ENCODE measurements at regions not wholly inside any gene's neighbourhood (a gene's known extent, or its start where the extent isn't known, plus 50 kb on each side); places are given as distances from the start of the nearest gene placed in this dataset.

DNA sequence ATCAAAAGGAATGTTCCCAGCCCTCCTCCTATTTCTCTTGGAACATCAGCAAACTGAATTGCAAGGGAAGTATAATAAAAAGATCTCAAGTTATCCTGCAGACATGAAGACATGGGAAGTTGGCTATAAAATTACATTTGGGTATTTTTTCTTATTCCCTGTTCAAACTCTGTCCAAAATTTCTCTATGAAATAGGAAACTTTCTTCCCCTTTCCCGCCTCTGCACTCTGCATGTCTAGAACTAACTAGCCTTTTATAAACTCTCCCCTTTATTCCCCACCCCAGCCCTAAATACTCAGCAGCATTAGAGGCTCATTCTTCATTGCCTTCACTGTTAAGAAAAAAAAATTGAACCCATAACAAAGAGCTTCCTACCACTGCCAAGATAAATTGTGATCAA, 126.7 kb upstream of the EDNRA start:
- Mint-ChIP-seq H3K4me1 (no peaks in the 10 kb centered on the region), H3K36me3 (ENCODE audit: low read depth) (no peaks in the 10 kb centered on the region), H3K27me3 (no peaks in the 10 kb centered on the region), H3K4me3 (no peak overlapping the region), H3K27ac (no peak overlapping the region), H3K9me3 (peaks cover 4% of the 10 kb centered on the region)
- TF ChIP-seq, protein P1, sequence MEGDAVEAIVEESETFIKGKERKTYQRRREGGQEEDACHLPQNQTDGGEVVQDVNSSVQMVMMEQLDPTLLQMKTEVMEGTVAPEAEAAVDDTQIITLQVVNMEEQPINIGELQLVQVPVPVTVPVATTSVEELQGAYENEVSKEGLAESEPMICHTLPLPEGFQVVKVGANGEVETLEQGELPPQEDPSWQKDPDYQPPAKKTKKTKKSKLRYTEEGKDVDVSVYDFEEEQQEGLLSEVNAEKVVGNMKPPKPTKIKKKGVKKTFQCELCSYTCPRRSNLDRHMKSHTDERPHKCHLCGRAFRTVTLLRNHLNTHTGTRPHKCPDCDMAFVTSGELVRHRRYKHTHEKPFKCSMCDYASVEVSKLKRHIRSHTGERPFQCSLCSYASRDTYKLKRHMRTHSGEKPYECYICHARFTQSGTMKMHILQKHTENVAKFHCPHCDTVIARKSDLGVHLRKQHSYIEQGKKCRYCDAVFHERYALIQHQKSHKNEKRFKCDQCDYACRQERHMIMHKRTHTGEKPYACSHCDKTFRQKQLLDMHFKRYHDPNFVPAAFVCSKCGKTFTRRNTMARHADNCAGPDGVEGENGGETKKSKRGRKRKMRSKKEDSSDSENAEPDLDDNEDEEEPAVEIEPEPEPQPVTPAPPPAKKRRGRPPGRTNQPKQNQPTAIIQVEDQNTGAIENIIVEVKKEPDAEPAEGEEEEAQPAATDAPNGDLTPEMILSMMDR (IDR thresholded peaks at IDR 0.05), result no peak
- ChIA-PET POLR2A (no interaction called here), CTCF (no interaction called here)
- intact Hi-C loops (cut with micrococcal nuclease), result no loop called here
- no peak for DNase-seq
- ATAC-seq (ENCODE audit: low read depth), result no peak

DNA sequence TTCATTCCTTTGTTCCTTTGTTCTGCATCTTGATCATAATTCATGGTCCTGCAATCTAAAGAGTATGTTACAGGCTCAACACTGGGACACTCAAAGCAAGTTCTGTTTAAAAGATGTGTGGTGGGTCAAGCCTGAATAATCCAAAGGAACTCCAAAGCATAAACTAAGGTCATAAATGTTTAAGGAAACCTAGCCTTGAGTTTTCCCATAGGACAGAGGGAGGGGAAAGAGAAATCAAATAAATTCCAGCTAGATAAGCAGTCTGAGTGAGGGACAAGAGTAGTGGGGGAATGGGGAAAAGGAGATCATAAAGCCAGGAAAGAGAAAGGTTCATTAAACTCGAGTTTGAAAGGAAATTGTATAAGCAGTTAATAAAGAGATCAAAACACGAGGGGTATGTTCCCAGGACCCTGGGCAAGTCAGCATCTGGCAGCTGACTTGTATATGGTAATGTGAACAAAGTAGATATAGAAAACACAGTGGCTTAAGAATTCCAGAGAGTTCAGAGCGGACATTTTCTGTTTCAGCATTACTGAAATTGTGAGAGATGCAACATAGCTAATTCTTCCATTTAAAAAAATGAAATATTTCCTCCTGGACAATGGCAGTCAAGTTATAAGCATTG, 125.8 kb upstream of the EDNRA start:
- intact Hi-C loops (cut with micrococcal nuclease), result no loop called here
- no peaks in the 10 kb centered on the region for H3K36me3 Mint-ChIP-seq (ENCODE audit: low read depth)
- no peak for ATAC-seq (ENCODE audit: low read depth)

DNA sequence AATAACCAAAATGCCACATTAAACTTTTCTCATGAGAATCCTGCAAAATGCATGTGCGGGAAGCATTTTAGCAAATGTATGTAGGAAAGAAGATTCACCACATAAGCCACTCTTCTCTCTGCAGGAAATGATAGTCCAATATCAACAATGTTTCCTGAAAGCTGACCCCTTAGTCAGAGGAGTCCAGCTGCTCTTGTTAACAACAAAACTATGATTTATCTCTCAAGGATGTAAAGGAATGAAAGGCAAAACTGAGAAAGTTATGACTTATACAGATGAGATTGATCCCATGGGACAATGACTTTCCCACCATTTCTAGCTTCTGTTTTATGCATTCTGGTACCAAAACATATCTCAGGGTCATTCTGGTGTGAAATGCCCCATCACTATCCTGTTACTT, 125.0 kb upstream of the EDNRA start:
- no peaks in the 10 kb centered on the region for H3K27me3 Mint-ChIP-seq
- ATAC-seq (ENCODE audit: low read depth), result no peak
- H3K4me3 Mint-ChIP-seq, result no peak overlapping the region
- peaks cover 2% of the 10 kb centered on the region for H3K9me3 Mint-ChIP-seq
- TF ChIP-seq, protein P1 (IDR thresholded peaks at IDR 0.05), result no peak
- no peak overlapping the region for H3K27ac Mint-ChIP-seq
- H3K4me1 Mint-ChIP-seq, result no peaks in the 10 kb centered on the region
- intact Hi-C loops (cut with micrococcal nuclease), result no loop called here
- H3K36me3 Mint-ChIP-seq (ENCODE audit: low read depth), result no peaks in the 10 kb centered on the region
- ChIA-PET CTCF (no interaction called here), POLR2A (no interaction called here)
- no peak for DNase-seq

More for the DNA sequence above, 125.8 kb upstream of the EDNRA start:
- Mint-ChIP-seq H3K4me1 (no peaks in the 10 kb centered on the region), H3K27ac (no peak overlapping the region), H3K4me3 (no peak overlapping the region), H3K9me3 (peaks cover 2% of the 10 kb centered on the region), H3K27me3 (no peaks in the 10 kb centered on the region)
- TF ChIP-seq, protein P1 (IDR thresholded peaks at IDR 0.05), result no peak
- ChIA-PET CTCF (no interaction called here), POLR2A (no interaction called here)
- no peak for DNase-seq

DNA sequence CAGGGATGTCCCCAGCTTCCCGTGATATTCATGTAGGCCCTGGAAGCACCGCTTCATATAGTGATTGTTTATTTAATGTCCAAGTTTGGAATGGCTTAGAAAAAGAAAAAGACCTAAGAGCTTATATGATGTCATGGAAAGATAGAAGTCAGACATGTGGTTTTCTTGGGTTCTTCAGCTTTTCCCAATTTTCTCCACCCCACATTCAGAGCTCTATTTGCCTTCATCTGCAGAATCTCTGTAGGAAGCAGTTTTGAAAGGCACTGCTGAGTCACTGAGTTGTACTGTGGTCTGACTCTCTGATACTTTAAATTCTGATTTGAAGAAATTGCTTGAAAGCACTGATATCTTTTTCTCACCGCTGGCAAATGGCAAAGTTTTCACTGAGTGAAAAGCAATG, 120.6 kb upstream of the EDNRA start:
- intact Hi-C loops (cut with micrococcal nuclease), result no loop called here
- H3K27me3 Mint-ChIP-seq, result no peaks in the 10 kb centered on the region
- ATAC-seq (ENCODE audit: low read depth) (no peak), DNase-seq (no peak)
- ChIA-PET POLR2A (no interaction called here), CTCF (interaction anchor here (1.5 kb wide), 1 partner anchor 506 kb away, joined by 3 read pairs; no protein-coding TSS in a partner anchor)
- no peaks in the 10 kb centered on the region for H3K9me3 Mint-ChIP-seq
- H3K27ac Mint-ChIP-seq, result no peak overlapping the region
- H3K4me1 Mint-ChIP-seq, result no peaks in the 10 kb centered on the region
- no peaks in the 10 kb centered on the region for H3K36me3 Mint-ChIP-seq (ENCODE audit: low read depth)
- TF ChIP-seq, protein P1 (IDR thresholded peaks at IDR 0.05), result no peak
- H3K4me3 Mint-ChIP-seq, result no peak overlapping the region

DNA sequence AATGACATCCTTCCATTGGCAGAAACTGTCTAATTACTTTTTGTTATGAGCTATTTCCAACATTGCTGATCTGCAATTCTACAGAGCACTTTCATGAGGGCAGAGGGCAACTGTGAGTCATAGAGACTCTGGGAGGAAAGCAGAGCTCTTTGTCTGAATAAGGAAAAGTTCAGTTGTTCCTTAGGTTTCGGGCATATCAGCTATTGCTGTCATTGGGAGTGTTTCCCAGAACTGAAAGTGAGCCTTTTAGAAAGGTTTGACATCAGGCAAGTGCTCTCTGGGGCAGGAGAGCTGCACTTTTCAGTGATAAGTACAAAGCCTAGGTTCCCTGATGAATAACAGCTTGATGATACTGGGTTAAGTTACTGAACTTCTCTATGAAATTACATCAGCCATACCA, 119.2 kb upstream of the EDNRA start:
- Mint-ChIP-seq H3K9me3 (no peaks in the 10 kb centered on the region), H3K27me3 (no peaks in the 10 kb centered on the region), H3K36me3 (ENCODE audit: low read depth) (no peaks in the 10 kb centered on the region), H3K27ac (no peak overlapping the region), H3K4me3 (no peak overlapping the region), H3K4me1 (no peaks in the 10 kb centered on the region)
- intact Hi-C loops (cut with micrococcal nuclease), result no loop called here
- TF ChIP-seq, protein P1 (IDR thresholded peaks at IDR 0.05), result no peak
- ATAC-seq (ENCODE audit: low read depth) (no peak), DNase-seq (no peak)
- ChIA-PET CTCF (interaction anchor here (0.7 to 1.5 kb wide), 2 partner anchors 505 to 1656 kb away, joined by 3 read pairs; no protein-coding TSS in a partner anchor), POLR2A (no interaction called here)
